ENCODE measurements at regions not wholly inside any gene's neighbourhood (a gene's known extent, or its start where the extent isn't known, plus 50 kb on each side); places are given as distances from the start of the nearest gene placed in this dataset.

DNA sequence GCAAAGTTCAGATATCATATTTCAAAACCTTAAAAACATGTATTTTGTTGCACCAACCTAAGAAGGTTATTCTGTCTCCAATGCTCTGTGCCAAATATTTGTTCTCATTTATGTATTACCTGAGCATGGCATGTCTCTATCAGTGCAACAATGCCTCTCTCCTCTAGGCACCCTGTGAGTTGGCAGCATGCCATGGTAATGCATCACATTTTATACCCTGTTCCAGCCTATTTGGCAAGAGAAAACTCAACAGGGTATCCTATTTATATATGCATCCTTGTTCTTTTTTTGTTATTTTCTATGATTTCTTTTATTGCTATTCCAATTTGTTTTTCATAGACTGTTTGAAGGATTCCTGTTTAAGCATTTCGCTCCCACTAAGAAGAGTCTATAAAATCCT, 126.3 kb upstream of the NRXN1 start:
- Histone ChIP-seq H3K4me1 (ENCODE audit: control insufficient read depth, insufficient read depth, low read length) (no peaks in the 10 kb centered on the region), H3K27me3 (ENCODE audit: control insufficient read depth, insufficient read depth, low read length) (no peaks in the 10 kb centered on the region), H3K9ac (ENCODE audit: low read depth, low read length) (no peak overlapping the region), H3K36me3 (ENCODE audit: control insufficient read depth, insufficient read depth, low read length) (no peaks in the 10 kb centered on the region), H3K4me3 (ENCODE audit: low read depth, low read length) (no peak overlapping the region), H3K9me3 (ENCODE audit: control insufficient read depth, insufficient read depth, low read length) (no peaks in the 10 kb centered on the region)

DNA sequence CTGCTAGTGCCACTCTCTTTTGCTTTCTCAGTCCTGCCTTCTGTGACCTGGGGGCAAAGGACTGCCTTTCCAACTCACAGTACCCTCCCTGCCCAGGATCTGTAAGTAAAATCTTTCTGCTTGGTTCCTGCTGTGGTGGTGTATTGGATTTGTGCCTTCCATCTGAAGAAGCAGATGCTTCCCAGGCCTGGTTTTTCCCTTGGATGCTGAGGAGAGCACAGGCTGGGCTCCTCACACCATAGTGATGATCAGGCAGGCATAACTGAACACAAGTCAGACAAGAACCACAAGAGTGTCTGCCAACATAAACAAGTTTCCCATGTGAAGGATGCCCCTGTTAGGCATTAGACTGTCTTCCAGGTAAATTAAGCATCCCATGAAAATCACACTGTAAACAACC, 121.3 kb upstream of the NRXN1 start:
- no peak overlapping the region for H3K4me3 ChIP-seq (ENCODE audit: low read depth, low read length)
- H3K4me1 ChIP-seq (ENCODE audit: control insufficient read depth, insufficient read depth, low read length), result no peaks in the 10 kb centered on the region
- H3K9ac ChIP-seq (ENCODE audit: low read depth, low read length), result no peak overlapping the region
- no peaks in the 10 kb centered on the region for H3K9me3 ChIP-seq (ENCODE audit: control insufficient read depth, insufficient read depth, low read length)
- H3K27me3 ChIP-seq (ENCODE audit: control insufficient read depth, insufficient read depth, low read length), result no peaks in the 10 kb centered on the region
- H3K36me3 ChIP-seq (ENCODE audit: control insufficient read depth, insufficient read depth, low read length), result no peaks in the 10 kb centered on the region

DNA sequence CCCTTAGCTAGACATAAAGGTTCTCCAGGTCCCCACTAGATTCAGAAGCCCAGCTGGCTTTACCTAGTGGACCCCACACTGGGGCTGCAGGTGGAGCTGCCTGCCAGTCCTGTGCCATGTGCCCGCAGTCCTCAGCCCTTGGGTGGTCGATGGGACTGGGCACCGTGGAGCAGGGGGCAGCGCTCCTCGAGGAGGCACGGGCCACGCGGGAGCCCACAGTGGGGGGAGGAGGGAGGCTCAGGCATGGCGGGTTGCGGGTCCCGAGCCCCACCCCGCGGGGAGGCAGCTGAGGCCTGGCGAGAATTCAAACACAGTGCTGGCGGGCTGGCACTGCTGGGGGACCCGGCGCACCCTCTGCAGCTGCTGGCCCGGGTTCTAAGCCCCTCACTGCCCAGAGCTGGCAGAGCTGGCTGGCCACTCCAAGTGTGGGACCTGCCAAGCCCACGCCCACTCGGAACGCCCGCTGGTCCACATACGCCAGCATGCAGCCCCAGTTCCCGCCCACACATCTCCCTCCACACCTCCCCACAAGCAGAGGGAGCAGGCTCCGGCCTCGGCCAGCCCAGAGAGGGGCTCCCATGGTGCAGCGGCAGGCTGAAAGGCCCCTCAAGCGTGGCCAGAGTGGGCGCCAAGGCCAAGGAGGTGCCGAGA, 119.7 kb upstream of the NRXN1 start:
- Histone ChIP-seq H3K27me3 (ENCODE audit: control insufficient read depth, insufficient read depth, low read length) (no peaks in the 10 kb centered on the region), H3K36me3 (ENCODE audit: control insufficient read depth, insufficient read depth, low read length) (no peaks in the 10 kb centered on the region), H3K4me1 (ENCODE audit: control insufficient read depth, insufficient read depth, low read length) (no peaks in the 10 kb centered on the region), H3K4me3 (ENCODE audit: low read depth, low read length) (no peak overlapping the region), H3K9me3 (ENCODE audit: control insufficient read depth, insufficient read depth, low read length) (no peaks in the 10 kb centered on the region), H3K9ac (ENCODE audit: low read depth, low read length) (no peak overlapping the region)

DNA sequence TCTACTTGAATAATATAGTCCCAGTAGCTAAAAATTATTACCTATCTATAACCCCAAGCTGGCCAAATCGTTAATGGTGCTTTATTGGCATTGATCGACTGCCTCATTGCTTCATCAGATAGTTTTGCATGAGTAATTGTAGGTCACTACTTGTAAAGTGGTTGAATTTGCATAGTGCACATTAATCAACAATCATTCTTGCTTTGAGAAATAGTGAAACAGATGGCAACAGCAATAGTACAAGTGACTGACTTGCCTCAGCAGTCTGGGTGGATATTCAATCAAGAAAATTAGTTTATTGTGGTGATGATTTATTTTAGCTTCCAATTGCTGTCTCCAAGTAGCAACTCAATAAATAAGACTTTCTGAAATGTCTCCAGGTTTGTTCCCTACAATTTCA, 117.8 kb upstream of the NRXN1 start:
- Histone ChIP-seq H3K36me3 (ENCODE audit: control insufficient read depth, insufficient read depth, low read length) (no peaks in the 10 kb centered on the region), H3K9ac (ENCODE audit: low read depth, low read length) (no peak overlapping the region), H3K4me1 (ENCODE audit: control insufficient read depth, insufficient read depth, low read length) (no peaks in the 10 kb centered on the region), H3K27me3 (ENCODE audit: control insufficient read depth, insufficient read depth, low read length) (no peaks in the 10 kb centered on the region), H3K9me3 (ENCODE audit: control insufficient read depth, insufficient read depth, low read length) (no peaks in the 10 kb centered on the region), H3K4me3 (ENCODE audit: low read depth, low read length) (no peak overlapping the region)

DNA sequence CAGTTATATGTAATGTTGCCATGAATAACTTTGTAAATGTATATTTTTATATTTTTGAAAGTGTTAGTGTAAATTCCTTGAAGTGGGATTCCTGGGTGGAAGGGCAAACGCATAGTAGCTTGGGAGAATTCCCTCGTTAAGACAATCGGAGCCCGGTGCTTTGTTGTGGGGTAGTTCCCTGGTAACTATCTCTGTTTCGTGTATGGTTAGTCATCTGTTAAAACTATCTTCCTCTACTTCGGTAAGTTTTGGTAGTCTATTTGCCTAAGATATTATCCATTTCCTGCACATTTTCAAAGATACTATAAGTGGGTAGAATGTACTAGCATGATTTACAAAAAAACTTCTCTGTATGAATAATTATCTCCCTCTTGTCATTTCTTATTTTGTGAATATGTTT, 113.8 kb upstream of the NRXN1 start:
- H3K27me3 ChIP-seq (ENCODE audit: control insufficient read depth, insufficient read depth, low read length), result no peaks in the 10 kb centered on the region
- H3K4me1 ChIP-seq (ENCODE audit: control insufficient read depth, insufficient read depth, low read length), result no peaks in the 10 kb centered on the region
- H3K9me3 ChIP-seq (ENCODE audit: control insufficient read depth, insufficient read depth, low read length), result no peaks in the 10 kb centered on the region
- H3K4me3 ChIP-seq (ENCODE audit: low read depth, low read length), result no peak overlapping the region
- no peaks in the 10 kb centered on the region for H3K36me3 ChIP-seq (ENCODE audit: control insufficient read depth, insufficient read depth, low read length)
- H3K9ac ChIP-seq (ENCODE audit: low read depth, low read length), result no peak overlapping the region

DNA sequence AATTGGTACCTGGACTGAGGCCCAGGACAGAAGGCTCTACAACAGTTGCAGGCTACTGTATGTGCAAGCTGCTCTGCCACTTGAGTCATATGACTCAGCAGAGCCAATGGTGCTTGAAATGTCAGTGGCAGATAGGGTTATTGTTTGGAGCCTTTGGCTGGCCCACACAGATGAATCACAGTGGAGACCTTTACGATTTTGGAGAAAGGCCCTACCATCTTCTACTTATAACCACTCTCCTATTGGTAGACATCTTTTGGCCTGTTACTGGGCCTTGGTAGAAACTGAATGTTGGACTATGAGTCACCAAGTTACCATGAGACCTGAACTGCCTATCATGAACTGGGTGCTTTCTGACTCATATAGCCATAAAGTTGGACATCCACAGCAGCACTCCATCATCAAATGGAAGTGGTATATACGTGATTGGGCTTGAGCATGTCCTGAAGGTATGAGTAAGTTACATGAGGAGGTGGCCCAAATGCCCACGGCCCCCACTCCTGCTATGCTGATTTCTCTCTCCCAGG, 88.9 kb upstream of the NRXN1 start:
- no peak overlapping the region for H3K4me3 ChIP-seq (ENCODE audit: low read depth, low read length)
- no peaks in the 10 kb centered on the region for H3K36me3 ChIP-seq (ENCODE audit: control insufficient read depth, insufficient read depth, low read length)
- no peak overlapping the region for H3K9ac ChIP-seq (ENCODE audit: low read depth, low read length)
- H3K9me3 ChIP-seq (ENCODE audit: control insufficient read depth, insufficient read depth, low read length), result no peaks in the 10 kb centered on the region
- H3K27me3 ChIP-seq (ENCODE audit: control insufficient read depth, insufficient read depth, low read length), result no peaks in the 10 kb centered on the region
- no peaks in the 10 kb centered on the region for H3K4me1 ChIP-seq (ENCODE audit: control insufficient read depth, insufficient read depth, low read length)

DNA sequence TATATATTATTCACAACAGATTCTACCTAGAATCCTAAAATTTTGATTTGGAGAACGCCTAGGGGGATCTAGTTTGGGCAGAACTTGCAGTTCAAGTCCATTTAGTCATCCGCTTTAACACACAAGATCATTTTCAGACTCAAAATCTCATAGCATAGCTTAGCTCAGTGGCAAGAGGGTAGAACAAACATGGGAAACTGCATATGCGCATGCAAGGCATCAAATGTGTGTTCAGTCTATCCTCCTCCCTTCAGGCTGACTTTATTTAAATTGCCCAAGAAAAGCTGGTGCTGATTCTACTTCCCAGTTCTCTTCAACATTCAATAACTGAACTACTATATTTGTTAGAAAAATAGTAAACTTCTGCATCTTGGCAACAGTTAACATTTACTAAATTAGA, 79.6 kb upstream of the NRXN1 start:
- Histone ChIP-seq H3K27me3 (ENCODE audit: control insufficient read depth, insufficient read depth, low read length) (no peaks in the 10 kb centered on the region), H3K9ac (ENCODE audit: low read depth, low read length) (no peak overlapping the region), H3K4me1 (ENCODE audit: control insufficient read depth, insufficient read depth, low read length) (peaks cover 19% of the 10 kb centered on the region), H3K36me3 (ENCODE audit: control insufficient read depth, insufficient read depth, low read length) (no peaks in the 10 kb centered on the region), H3K9me3 (ENCODE audit: control insufficient read depth, insufficient read depth, low read length) (no peaks in the 10 kb centered on the region), H3K4me3 (ENCODE audit: low read depth, low read length) (no peak overlapping the region)

DNA sequence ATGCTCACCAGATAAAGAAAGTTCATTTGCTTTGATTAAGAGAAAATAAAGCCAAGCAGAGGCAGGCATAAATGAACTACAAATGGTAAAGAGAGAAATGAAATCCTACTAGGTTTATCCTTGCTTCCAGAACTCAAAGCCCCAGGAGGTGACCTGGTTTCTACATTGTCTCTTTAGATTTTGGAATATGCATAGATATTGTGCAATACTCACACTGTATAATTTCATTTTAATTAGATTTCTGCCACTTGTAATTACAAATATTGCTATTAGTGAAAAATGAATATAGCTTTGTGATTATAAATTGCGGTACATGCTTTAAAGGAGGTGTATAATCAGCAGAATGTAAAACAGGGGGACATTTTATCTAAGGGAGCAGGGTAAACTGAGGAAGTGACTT, 76.9 kb upstream of the NRXN1 start:
- H3K4me1 ChIP-seq (ENCODE audit: control insufficient read depth, insufficient read depth, low read length), result peaks cover 19% of the 10 kb centered on the region
- H3K9ac ChIP-seq (ENCODE audit: low read depth, low read length), result no peak overlapping the region
- no peaks in the 10 kb centered on the region for H3K36me3 ChIP-seq (ENCODE audit: control insufficient read depth, insufficient read depth, low read length)
- no peaks in the 10 kb centered on the region for H3K9me3 ChIP-seq (ENCODE audit: control insufficient read depth, insufficient read depth, low read length)
- H3K27me3 ChIP-seq (ENCODE audit: control insufficient read depth, insufficient read depth, low read length), result no peaks in the 10 kb centered on the region
- no peak overlapping the region for H3K4me3 ChIP-seq (ENCODE audit: low read depth, low read length)

DNA sequence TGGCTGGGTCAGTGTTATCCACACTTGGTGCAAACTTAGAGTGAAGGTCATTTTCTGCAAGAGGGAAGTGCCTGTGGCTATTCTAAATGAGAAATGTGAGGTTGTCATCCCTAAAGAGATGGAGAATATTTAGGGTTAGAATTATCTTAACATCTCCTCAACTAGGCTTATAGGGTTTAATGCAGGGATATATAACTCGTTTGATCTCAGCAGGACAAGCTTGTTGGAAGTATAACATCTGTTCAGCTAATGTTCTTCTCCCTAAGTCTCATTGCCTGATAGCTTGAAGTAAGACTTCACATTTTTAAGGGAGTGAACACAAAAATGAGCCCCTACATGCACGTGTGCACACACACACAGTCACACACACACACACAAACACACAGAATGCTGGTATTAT, 75.9 kb upstream of the NRXN1 start:
- H3K4me3 ChIP-seq (ENCODE audit: low read depth, low read length), result no peak overlapping the region
- H3K27me3 ChIP-seq (ENCODE audit: control insufficient read depth, insufficient read depth, low read length), result no peaks in the 10 kb centered on the region
- H3K4me1 ChIP-seq (ENCODE audit: control insufficient read depth, insufficient read depth, low read length), result peaks cover 22% of the 10 kb centered on the region
- no peaks in the 10 kb centered on the region for H3K9me3 ChIP-seq (ENCODE audit: control insufficient read depth, insufficient read depth, low read length)
- no peak overlapping the region for H3K9ac ChIP-seq (ENCODE audit: low read depth, low read length)
- no peaks in the 10 kb centered on the region for H3K36me3 ChIP-seq (ENCODE audit: control insufficient read depth, insufficient read depth, low read length)

DNA sequence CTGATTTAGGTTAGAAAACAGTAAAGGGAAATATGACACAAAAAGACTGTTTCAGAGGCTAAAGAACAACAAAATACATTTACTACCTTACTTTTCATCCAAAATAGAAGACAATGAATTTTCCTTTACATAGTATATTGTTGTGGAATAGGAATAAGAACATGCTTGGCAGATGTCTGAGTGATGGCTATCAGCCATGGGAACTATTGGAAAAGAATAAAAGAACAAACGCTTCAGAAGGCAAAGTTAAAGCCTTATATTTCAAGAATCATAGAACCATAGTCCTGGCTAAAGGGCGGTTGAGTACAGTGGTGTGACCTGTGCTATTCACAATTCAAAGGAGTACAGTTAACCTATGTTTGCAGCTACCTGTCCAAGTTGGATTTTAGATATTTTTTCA, 73.9 kb upstream of the NRXN1 start:
- Histone ChIP-seq H3K4me1 (ENCODE audit: control insufficient read depth, insufficient read depth, low read length) (peaks cover 18% of the 10 kb centered on the region), H3K9ac (ENCODE audit: low read depth, low read length) (no peak overlapping the region), H3K27me3 (ENCODE audit: control insufficient read depth, insufficient read depth, low read length) (no peaks in the 10 kb centered on the region), H3K36me3 (ENCODE audit: control insufficient read depth, insufficient read depth, low read length) (no peaks in the 10 kb centered on the region), H3K9me3 (ENCODE audit: control insufficient read depth, insufficient read depth, low read length) (no peaks in the 10 kb centered on the region), H3K4me3 (ENCODE audit: low read depth, low read length) (no peak overlapping the region)

DNA sequence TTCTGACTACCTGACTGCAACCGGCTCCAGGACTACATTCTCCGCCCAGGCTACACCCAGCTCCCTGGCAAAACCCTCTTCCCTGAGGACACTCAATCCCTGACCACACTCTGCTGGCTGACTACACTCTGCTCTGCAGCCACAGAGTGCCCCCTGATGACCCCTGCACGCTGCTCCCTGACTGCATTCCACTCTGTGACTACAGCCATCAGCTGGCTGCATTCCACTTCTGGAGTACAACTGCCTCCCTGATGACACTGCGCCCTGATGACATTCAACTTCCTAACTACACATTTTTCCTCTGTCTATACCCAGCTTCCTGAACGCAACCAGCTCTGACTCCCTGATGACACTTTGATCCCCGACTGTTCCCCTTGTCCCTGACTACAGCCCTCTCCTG, 71.3 kb upstream of the NRXN1 start:
- no peaks in the 10 kb centered on the region for H3K27me3 ChIP-seq (ENCODE audit: control insufficient read depth, insufficient read depth, low read length)
- H3K36me3 ChIP-seq (ENCODE audit: control insufficient read depth, insufficient read depth, low read length), result no peaks in the 10 kb centered on the region
- no peak overlapping the region for H3K4me3 ChIP-seq (ENCODE audit: low read depth, low read length)
- no peaks in the 10 kb centered on the region for H3K9me3 ChIP-seq (ENCODE audit: control insufficient read depth, insufficient read depth, low read length)
- H3K4me1 ChIP-seq (ENCODE audit: control insufficient read depth, insufficient read depth, low read length), result peaks cover 9% of the 10 kb centered on the region
- H3K9ac ChIP-seq (ENCODE audit: low read depth, low read length), result no peak overlapping the region

DNA sequence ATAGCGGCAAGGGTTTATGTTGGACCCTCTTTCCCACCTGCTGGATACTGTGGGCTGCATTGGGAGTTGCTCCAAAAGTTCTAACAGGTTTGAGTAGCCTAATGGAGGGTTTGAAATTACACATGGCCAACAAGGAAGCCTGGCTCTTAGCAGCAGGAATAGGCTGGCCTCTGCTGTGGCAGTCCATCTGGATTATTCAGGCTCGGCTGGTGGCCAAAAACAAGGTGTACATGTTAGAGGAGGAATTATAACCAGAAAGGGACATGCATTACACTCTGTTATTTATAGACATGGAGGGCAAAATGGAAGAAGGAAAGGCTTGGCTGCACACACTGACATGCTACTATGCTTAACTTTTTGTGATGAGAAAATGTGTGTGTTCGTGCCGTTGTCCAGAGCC, 61.1 kb upstream of the NRXN1 start:
- no peaks in the 10 kb centered on the region for H3K27me3 ChIP-seq (ENCODE audit: control insufficient read depth, insufficient read depth, low read length)
- H3K4me3 ChIP-seq (ENCODE audit: low read depth, low read length), result no peak overlapping the region
- no peaks in the 10 kb centered on the region for H3K36me3 ChIP-seq (ENCODE audit: control insufficient read depth, insufficient read depth, low read length)
- H3K4me1 ChIP-seq (ENCODE audit: control insufficient read depth, insufficient read depth, low read length), result no peaks in the 10 kb centered on the region
- H3K9me3 ChIP-seq (ENCODE audit: control insufficient read depth, insufficient read depth, low read length), result no peaks in the 10 kb centered on the region
- H3K9ac ChIP-seq (ENCODE audit: low read depth, low read length), result no peak overlapping the region
